GM18498 (cell line): ENCODE measurements at regions not wholly inside any gene's neighbourhood (a gene's known extent, or its start where the extent isn't known, plus 50 kb on each side); places are given as distances from the start of the nearest gene placed in this dataset.
"Not testable (repeated sequence)": the region's sequence is repeated elsewhere in the genome, so short reads cannot be mapped to it uniquely, and the experiment has no call there.

Experiments used
- ATAC-seq: cut with Tn5 transposase; IDR thresholded peaks from one replicate; pipeline ENCODE4 v1.9.1; 2021; ENCODE audit warnings: mild to moderate bottlenecking, moderate library complexity; ENCODE audit not compliant: unreplicated experiment

GRCh38 chrY:6315917-6316316, 69.9 kb downstream of the TSPY2 start:
- ATAC-seq = not testable (repeated sequence)

- not testable (repeated sequence) for ATAC-seq
Observed at GRCh38 chrY:6316419-6316818, 70.4 kb downstream of the TSPY2 start.

DNA sequence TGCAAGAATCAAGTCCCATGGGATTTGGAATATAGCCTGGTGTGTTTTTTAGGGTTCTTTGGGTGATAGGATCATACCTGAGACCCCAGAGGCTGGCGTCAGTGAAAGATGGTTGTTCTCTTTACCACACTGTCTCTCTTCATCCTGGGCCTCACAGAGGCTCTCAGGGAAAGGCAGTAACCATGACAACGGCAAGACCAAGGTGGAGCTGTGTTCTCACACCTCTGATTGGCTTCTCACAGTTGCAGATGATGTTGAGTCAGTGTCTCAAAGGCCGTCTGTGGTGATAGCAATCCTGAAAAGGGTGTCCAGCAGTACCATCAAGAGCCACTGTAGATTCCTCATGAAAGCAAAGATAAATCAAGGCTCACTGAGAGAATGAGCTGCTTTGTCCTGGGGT, 120.4 kb downstream of the TSPY2 start:
- ATAC-seq = not testable (repeated sequence)

DNA sequence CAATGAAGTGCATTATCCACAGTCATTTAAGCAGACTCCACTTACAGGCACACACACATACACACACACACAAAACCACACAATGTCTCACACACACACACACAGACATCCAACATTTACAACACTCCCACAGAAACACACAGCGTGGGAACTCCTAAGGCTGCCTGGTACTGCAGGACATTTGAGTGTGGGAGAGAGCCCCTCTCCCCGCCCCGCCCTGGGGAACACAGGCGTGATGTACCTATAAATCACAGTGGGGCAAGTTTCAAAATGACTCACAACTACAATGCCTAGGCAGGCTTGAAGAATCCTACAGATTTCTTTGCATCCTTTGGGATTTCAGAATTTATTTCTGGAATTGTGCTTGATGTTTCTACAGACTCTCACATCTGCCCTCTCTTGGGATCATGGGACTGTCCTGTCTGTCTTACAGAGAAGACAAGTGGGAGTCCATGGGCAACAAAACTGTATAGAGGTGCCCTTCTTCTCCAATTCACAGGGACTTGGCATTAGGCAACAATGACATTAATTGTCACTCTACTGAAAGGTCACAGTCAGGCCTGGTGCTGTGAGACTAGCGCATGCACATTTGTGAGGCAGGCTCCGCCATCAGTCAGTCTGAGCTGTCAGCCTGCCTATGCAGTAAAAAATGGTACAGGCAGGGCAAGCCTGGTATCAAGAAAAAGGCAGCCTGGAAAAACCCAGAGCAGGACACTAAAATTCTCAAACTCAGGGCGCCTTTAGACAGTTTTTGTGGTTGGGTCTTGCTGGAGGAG, 136.6 kb downstream of the TSPY2 start:
- ATAC-seq = not testable (repeated sequence)

GRCh38 chrY:6388658-6389057, 142.6 kb downstream of the TSPY2 start:
- ATAC-seq = not testable (repeated sequence)

DNA sequence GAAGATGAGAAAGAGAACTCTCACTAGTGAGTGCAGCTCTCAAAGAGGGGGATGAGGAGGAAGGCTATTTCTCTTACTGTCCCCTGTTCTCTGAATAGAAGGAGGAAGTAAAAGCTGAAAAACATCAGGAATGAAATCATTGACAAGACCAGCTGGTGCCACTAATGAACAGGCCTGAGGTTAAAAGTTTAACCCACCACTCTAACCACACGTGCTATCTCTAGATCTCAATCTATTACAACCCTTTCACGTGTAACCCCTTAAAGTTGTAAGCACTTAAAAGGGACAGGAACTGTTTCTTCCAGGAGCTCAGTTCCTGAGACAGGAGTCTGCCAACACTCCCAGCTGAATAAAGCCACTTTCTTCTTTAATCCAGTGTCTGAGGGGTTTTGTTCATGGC, 143.5 kb downstream of the TSPY2 start:
- peak; percentile 60 for ATAC-seq

- ATAC-seq = not testable (repeated sequence)
Observed at GRCh38 chrY:6392200-6392599, 146.2 kb downstream of the TSPY2 start.

DNA sequence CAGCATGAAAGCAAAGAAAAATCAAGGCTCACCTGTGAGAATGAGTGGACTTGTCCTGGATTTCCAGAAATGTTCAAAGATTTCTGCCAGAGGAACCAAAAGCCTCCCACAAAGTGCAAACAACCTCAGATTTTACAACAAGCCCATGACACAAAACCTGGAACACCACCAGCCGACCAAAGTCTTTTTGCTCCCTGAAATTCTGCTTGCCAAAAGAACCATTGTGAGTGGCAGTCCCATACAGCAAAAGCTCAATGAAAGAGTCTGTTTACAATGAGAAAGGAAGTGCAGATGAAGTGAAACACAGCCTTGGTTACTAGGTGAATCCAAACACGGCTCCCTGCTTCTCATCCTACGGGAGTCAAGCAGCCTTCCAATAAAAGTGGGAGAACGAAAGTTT, 147.2 kb downstream of the TSPY2 start:
- not testable (repeated sequence) for ATAC-seq

GRCh38 chrY:6395042-6395441, 149.0 kb downstream of the TSPY2 start:
- ATAC-seq = peak; percentile 81

DNA sequence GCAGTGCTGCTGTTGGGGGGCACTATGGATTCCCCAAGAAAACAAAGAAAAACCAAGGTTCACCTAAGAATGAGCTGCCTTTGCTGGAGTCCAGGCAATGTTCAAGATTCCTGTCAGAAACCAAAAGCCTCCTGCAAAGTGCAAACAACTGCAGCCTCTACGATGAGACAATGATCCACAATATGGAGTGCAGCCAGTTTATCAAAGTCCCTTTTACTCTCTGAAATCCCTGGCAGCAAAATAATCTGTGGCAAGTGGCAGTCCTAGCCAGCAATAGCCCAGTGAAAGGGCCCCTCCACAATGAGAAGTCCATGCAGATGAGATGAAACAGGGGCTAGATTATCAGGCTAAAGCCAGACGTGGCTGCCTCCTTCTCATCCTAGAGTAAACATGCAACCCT, 155.8 kb downstream of the TSPY2 start:
- not testable (repeated sequence) for ATAC-seq

GRCh38 chrY:6406827-6407226, 160.8 kb downstream of the TSPY2 start:
- ATAC-seq = peak; percentile 78

DNA sequence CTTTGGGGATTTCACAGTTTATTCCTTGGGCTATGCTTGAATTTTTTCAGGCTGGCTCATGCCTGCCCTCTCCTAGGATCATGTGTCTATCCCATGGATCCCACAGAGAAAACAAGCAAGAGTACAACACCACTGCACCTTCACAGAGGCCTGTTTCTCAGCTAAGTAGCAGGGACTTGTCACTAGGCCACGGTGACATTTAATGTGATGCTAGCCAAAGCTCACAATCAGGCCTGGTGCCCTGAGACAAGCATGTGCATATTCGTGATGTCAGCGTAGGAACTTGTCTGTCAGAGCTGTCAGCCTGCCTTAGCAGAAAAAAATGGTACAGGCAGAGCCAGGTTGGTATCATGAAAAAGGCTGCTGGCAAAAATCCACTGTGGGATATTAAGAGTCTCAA, 173.1 kb downstream of the TSPY2 start:
- ATAC-seq = not testable (repeated sequence)

- ATAC-seq = not testable (repeated sequence)
Observed at GRCh38 chrY:6426701-6427100, 180.7 kb downstream of the TSPY2 start.

DNA sequence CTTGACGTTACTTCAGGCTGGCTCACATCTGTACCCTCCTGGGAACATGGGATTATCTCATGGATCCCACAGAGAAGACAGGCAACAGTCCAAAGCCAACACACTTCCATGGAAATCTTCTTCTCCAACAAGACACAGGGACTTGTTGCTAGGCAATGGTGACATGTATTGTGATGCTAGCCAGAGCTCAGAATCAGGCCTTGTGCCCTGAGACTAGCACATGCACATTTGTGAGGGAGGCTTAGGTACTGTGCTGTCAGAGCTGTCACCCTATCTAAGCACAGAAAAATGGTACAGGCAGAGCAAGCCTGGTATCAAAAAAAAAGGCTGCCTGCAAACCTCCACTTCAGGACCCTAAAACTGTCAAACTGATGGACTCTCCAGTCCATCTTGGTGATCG, 199.5 kb downstream of the TSPY2 start:
- ATAC-seq = not testable (repeated sequence)

DNA sequence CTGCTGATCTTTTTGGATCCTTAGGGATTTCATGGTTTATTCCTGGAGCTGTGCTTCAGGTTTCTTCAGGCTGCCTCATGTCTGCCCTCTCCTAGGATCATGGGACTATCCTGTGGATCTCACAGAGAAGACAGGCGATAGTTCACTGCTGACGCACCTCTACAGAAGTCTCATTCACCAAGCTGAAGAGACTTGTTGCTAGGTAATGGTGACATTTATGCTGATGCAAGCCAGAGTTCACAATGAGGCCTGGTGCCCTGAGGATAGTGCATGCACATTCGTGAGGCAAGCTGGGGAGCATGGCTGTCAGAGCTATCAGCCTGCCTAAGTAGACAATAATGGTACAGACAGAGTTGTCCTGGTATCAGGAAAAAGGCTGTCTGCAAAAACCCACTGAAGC, 201.4 kb downstream of the TSPY2 start:
- ATAC-seq = not testable (repeated sequence)

DNA sequence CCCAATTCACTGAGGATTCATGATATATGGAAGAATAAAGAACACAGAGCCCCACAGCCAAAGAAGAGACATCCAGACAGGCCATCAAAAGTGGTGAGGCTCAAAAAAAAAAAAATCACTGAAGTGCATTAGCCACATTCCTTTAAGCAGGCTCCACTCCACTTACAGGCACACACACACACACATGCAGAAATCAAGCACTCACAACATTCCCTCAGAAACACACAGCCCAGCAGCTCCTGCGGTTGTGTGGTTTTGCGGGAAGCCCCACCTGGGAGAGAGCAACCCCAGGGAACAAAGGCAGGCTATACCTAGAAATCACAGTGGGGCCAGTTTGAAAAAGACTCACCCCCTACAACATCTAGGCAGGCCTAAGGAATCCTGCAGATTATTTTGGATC, 222.3 kb downstream of the TSPY2 start:
- not testable (repeated sequence) for ATAC-seq

DNA sequence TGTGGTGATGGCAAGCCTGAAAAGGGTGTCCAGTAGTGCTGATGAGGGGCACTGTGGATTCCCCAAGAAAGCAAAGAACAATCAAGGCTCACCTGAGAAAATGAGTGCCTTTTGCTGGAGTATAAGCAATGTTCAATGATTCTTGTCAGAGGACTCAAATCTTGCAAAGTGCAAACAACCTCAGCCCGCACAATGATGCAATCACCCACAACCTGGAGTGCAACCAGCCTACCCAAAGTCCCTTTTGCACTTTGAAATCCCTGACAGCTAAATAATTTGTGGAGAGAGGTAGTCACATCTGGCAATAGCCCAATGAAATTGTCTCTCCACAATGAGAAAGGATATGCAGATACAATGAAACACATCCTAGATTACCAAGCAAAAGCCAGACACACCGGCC, 225.8 kb downstream of the TSPY2 start:
- not testable (repeated sequence) for ATAC-seq

DNA sequence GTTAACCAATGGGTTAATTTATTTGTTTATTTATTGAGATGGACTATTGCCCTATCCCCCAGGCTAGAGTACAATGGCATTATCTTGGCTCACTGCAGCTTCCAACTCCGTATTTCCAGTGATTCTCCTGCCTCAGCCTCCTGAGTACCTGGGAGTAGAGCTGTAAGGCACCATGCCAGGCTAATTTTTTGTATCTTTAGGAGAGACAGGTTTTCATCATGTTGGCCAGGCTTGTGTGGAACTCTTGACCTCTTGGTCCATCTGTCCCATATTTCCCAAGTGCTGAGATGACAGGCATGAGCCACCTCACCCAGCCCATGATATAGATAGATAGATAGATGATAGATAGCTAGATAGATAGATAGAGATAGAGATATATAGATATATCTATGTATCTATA, 249.4 kb downstream of the TSPY2 start:
- not testable (repeated sequence) for ATAC-seq

GRCh38 chrY:6508842-6509241, 262.8 kb downstream of the TSPY2 start:
- not testable (repeated sequence) for ATAC-seq

DNA sequence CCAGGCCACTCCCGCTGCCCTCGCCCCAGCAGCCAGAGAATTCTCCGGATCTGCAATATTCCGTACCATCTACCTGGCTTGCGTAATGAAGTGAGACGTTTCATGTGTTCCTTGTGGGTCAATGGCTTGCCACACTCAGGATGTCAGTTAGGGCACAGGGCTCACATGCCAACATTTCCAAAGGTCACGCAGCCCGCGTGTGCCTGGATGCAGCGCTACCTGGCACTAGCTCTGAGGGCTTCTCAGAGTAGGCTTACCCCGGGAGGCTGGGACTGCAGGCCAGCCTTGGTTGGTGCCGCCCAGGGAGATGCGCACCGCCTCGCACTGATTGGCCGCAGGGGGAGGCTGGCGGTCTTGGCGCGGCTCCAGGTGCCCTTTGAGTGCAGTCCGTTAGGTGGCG, 274.0 kb downstream of the TSPY2 start:
- not testable (repeated sequence) for ATAC-seq

GRCh38 chrY:6544076-6544756, 298.2 kb downstream of the TSPY2 start:
- ATAC-seq = not testable (repeated sequence)

GRCh38 chrY:6544757-6545083, 298.7 kb downstream of the TSPY2 start:
- not testable (repeated sequence) for ATAC-seq
